ENCODE measurements at regions not wholly inside any gene's neighbourhood (a gene's known extent, or its start where the extent isn't known, plus 50 kb on each side); places are given as distances from the start of the nearest gene placed in this dataset.
"Not testable (repeated sequence)": the region's sequence is repeated elsewhere in the genome, so short reads cannot be mapped to it uniquely, and the experiment has no call there.

- peak in 3 of 4 experiments; percentile 19 to 30 (median 22) for DNase-seq
Observed at GRCh38 chr12:58425481-58426392, 484.4 kb downstream of the ATP23 start.

DNA sequence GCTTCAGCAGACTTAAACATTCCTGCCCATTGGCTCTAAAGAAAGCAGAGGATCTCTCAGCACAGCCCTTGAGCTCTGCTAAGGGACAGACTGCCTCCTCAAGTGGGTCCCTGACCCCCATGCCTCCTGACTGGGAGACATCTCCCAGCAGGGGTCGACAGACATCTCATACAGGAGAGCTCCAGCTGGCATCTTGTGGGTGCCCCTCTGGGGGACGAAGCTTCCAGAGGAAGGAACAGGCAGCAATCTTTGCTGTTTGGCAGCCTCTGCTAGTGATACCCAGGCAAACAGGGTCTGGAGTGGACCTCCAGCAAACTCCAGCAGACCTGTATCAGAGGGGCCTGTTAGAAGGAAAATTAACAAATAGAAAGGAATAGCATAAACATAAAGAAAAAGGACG, 485.1 kb downstream of the ATP23 start:
- not testable (repeated sequence) for DNase-seq

GRCh38 chr12:58433959-58434358, 486.3 kb downstream of the LRIG3 start:
- DNase-seq: no peak

- no peak for DNase-seq
Observed at GRCh38 chr12:58434726-58435125, 485.6 kb downstream of the LRIG3 start.

DNA sequence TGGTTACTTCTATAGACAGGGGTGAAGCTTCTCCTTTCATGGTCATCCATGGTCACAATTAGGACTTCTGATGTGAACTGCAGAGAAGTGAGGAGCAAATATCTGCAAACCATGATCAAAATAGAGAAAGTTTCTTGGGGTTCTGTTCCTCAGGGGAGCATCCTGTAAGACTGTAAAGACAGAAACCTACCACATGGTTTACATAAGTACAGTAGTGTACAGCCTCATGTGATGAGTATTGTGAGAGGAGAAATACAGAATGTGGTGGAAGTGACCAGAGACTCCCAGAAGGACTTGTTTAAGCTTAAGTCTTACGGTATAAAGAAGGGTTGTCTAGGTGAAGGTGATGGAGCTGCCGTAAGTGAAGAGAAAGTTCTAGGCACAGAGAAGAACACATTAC, 484.7 kb downstream of the LRIG3 start:
- no peak for DNase-seq

- no peak for DNase-seq
Observed at GRCh38 chr12:58441483-58441882, 478.8 kb downstream of the LRIG3 start.

DNA sequence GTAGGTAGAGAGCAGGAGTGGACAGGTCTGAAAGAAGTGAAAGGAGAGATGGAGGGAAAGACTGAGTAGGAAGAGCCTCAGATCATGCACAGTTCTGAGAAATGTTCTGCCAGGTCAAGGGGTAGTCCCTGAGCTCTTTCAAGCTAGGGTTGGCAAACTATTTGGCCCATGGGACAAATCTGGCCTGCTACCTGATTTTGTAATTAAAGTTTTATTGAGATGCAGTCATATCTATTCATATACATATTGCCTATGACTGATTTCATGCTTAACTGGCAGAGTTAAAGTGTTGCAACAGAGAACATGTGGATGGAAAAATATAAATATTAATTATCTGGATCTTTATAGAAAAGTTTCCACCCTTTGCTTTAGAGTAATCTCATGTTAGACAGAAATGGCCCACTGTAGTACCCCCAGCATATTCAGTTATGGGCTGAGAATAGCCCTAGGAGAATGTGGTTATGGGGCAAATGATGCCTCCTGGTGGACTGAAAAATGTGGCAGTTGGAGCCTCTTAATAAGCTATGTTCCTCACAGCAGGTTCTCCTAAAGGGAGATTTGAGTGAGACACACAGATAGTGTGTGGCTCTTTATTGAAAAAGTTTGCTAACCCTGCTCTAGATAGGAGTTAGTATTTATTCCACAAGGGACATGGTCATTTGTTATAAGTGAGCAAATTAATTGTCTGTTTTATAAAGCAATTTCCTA, 476.9 kb downstream of the LRIG3 start:
- peak; percentile 23 to 45 (median 28) for DNase-seq

- DNase-seq: no peak
Observed at GRCh38 chr12:58443981-58444371, 476.3 kb downstream of the LRIG3 start.

- no peak for DNase-seq
Observed at GRCh38 chr12:58450868-58451482, 469.3 kb downstream of the LRIG3 start.

GRCh38 chr12:58452546-58452945, 467.8 kb downstream of the LRIG3 start:
- no peak for DNase-seq

GRCh38 chr12:58453306-58453705, 467.0 kb downstream of the LRIG3 start:
- no peak for DNase-seq

DNA sequence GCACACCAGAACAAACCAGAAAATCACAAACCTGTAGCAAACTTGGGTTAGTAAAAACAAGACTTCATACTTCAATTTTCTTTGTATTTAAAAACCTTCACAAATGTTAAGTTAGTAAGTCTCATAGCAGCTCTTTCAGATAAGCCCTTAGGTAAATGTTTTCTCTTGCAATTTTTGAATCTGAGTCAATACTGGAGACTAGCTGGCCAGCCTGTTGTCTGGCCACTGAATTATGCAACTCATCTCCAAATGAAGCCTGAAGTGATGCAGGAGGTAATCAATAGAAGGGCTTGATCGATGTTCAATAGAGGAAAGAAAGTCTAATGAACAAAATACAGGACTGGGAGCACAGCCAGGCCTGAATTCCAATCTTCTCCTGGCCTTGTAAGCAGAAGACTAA, 465.2 kb downstream of the LRIG3 start:
- DNase-seq: no peak

DNA sequence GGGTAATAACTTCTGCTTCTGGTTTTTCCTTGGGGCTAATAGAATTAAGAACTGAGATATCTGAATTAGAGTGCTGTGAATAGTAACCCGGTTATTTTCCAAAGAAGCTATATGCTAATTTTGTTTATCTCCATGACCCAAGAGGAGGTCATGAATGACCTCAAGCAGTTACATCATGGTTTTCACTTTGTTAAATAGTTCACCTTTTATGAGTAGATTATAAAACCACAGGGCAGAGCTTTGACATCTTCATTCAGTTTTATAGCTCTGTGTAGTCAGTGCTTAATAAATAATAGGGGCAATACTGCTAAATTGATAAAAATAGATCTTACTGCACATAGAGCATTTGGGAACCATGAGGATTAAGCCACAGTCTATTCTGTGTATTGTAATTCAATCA, 462.2 kb downstream of the LRIG3 start:
- DNase-seq: no peak

GRCh38 chr12:58459191-58459590, 461.1 kb downstream of the LRIG3 start:
- DNase-seq: no peak

GRCh38 chr12:58463051-58463450, 457.3 kb downstream of the LRIG3 start:
- no peak for DNase-seq

DNA sequence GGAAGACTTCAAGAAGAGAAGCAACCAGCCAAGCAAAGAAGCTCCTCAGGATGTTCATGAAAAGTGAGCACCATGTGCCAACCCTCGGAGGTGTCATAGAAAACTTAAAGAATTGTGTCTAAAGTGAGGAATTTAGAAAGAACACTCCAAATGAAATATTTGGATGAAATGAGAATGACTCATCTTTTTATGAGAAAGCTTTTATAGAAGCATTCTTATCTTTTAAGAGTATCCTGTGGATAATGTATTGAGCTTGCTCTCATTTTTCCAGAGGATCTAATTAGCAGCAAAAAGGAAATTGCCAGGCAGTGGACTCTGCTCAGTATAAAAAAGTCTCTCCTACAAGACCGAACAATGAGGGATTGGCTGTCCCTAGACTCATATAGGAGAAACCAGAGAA, 454.9 kb downstream of the LRIG3 start:
- DNase-seq: no peak

DNA sequence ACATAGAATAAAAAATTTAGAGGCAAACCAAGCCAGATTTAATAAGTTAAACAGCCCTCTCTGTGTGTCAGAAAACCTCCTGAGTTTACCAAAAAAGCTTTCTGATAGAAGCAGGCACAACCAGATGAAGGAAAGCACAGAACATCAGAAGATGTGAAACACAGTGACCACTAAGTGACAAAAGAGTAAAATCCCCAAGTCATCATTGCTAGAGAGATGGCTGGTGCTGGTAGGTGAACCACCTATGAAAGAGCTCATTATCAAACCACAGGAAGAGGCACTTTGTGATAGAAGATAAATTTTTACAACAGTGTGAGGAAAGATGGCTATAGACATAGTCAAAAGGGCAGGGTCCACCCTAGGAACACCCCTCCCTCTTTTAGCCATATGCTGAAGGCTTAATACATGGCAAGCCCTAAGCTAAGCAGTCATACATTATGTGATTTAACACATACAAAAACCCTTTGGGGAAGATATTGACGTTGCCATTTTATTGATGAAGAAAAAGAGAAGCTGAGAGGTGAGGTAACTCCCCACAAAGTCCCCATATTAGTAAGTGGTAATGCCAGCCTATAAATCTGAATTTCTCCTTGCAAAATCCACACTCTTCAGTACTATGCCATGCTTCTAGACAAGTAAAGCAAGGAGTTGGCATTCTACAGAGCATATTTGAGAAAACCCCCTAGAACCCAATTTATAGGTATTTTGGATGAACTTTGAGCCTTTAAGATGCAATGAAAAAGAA, 449.9 kb downstream of the LRIG3 start:
- no peak for DNase-seq

- no peak for DNase-seq
Observed at GRCh38 chr12:58479401-58479800, 440.9 kb downstream of the LRIG3 start.

DNA sequence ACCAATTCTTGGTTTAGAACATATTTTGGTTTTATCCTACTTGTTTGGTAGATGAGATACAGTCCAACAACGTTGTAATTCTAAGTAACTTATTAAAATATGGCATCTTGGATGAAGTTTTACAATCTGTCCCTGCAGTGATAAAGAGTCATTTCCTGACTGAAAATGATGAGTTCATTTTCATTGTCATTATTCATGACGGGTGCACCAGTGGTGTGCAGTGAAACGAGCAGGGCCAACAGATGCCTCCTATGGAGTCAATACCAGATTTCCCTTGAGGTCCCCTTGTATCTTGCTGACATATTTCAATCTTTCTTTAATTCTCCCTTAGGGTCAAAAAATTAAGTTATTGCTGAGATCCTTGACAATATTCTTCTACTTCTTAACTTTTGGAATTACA, 438.5 kb downstream of the LRIG3 start:
- DNase-seq: no peak

DNA sequence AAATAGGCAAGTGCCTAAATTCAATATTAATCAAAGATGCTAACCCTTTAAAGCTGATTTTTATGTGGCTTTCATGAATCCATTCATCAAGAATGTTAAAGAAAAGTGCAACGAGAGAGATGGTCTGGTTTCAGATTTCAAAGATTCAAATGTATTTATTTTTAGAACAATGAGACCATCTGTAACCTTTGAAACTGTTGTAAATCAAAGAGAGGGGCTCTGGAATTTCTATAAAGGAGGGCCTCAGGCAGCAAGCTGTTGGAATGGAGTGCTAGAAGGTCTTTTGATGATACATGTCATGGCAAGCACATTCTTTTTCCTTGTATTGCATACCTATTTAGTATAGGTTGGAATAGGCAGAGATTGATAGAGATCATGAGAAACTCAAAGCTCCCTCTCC, 433.0 kb downstream of the LRIG3 start:
- no peak for DNase-seq

DNA sequence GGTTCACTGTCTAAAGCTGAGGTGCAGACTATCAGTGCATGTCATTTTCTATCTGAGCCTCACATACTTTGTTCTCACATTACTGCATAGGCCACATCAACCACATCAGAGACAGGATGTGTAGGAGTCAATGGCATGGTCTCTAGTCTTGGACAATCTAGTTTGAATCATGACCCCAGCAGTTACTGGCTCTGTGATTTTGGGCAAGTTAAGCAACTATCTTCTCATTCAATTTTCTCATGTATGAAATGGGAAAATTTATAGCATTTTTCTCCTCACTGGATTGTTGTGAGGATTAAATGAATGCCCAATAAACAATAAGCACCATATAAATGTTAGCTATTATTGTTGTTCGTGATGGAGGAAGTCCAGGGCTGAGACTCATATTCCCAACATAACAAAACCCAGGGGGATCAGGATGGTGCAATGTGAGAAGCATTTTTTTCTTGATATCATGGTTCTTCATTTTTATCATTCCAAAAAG, 432.6 kb downstream of the LRIG3 start:
- no peak for DNase-seq

GRCh38 chr12:58489394-58489793, 430.9 kb downstream of the LRIG3 start:
- no peak for DNase-seq

DNA sequence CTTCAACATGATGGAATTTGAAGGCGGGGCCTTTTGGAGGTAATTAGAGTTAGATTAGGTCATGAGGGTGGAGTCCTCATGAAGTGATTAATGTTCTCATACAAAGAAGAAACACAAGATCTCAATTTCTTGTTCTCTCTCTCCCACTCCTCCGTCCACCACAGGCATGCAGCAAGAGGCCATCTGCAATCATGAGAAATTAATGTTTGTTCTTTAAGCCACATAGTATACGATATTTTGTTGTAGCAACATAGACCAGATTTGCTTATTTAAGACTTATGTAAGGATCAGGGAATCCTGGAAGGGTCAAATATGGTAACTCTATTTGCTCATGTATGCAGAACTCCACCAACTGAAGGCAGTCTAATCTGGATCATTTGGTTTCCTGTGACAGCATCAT, 429.0 kb downstream of the LRIG3 start:
- no peak for DNase-seq
